HG03095 (cell line): ENCODE measurements at regions not wholly inside any gene's neighbourhood (a gene's known extent, or its start where the extent isn't known, plus 50 kb on each side); places are given as distances from the start of the nearest gene placed in this dataset.
"Not testable (repeated sequence)": the region's sequence is repeated elsewhere in the genome, so short reads cannot be mapped to it uniquely, and the experiment has no call there.

Experiments
- ATAC-seq: cut with Tn5 transposase; IDR thresholded peaks from one replicate; pipeline ENCODE4 v1.9.1; 2021; ENCODE audit warnings: moderate library complexity; ENCODE audit not compliant: unreplicated experiment

DNA sequence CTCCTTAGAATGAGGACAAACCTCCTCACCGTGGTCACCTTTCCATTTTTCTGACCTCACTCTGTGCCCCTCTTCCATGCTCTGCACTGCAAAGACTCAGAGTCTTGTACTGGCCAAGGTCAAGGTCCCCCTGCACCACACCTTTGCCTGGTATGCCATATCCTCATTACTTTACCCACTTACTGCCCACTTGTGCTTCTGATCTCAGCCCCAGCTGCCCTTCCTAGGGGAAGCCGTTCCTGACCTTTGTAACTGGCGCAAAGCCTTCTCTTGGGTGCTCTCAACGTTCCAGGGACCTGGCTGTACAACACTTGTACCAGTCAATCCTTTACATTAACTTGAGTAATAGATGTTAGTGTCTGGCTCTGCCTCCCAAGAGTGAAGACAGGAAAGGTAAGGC is 256.0 kb downstream of the SV2B start:
- ATAC-seq: no peak

DNA sequence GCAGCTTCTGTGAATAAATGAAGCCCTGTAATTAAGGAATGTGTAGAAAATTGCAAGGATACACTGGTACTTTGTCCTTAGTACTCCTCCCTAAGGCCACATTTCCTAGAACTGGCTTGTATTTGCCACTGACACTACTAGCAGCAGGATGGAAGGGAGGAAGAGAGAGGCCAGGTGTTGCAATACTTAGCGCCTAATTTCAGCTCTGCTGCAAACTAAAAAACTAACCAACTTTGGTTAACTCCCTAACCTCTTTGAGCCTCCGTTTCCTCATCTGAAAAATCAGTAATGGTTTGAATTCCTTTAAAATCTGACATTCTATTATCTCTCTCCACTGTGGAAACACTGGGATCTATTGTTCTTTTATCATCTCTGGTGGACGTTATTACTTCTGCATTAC is 257.0 kb downstream of the SV2B start:
- ATAC-seq: no peak

- ATAC-seq: no peak
Observed at GRCh38 chr15:91357486-91357885, 257.4 kb downstream of the SV2B start.

DNA sequence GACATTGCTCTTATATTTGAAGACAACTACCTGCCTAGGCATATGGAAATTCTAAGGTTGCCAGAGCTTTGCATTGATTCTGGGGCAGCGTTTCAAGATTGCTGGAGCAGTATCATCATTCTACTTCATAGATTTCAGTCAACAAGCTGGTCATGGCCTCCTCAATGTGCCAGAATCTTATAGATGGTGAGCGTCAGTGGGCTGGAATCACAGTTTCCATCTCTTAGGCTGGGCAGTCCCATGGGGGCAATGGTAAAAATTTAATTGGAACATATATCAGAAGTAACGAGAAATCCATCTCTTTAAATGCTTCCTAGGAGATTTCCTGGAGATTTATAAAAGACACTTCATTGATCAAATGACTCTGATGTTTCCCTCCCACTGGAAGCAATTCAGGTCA is 258.3 kb downstream of the SV2B start:
- ATAC-seq: no peak

GRCh38 chr15:91361696-91362095 is 261.6 kb downstream of the SV2B start:
- not testable (repeated sequence) for ATAC-seq

GRCh38 chr15:91366111-91366510 is 266.1 kb downstream of the SV2B start:
- no peak for ATAC-seq

DNA sequence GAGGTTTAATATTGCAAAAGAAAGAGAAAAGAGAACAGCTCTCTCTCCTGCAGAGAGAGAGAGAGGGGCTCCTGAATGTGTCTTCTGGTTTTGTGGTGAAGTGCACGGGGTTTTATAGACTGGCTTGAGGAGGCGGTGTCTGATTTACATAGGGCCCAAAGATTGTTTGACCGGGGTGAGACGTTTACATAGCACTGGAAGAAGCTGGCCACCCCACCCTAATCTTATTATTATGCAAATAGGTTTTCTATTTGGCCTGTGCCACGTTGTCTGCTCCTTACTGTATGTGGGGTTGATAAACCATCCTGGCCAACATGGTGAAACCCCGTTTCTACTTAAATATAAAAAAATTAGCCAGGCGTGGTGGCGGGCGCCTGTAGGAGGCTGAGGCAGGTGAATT is 268.6 kb downstream of the SV2B start:
- ATAC-seq: no peak

GRCh38 chr15:91369823-91370222 is 269.8 kb downstream of the SV2B start:
- ATAC-seq: no peak

- not testable (repeated sequence) for ATAC-seq
Observed at GRCh38 chr15:91371345-91371744, 271.3 kb downstream of the SV2B start.

GRCh38 chr15:91374336-91374735 is 274.3 kb downstream of the SV2B start:
- ATAC-seq: no peak

GRCh38 chr15:91376038-91376437 is 276.0 kb downstream of the SV2B start:
- no peak for ATAC-seq

- ATAC-seq: no peak
Observed at GRCh38 chr15:91380114-91380513, 280.1 kb downstream of the SV2B start.

DNA sequence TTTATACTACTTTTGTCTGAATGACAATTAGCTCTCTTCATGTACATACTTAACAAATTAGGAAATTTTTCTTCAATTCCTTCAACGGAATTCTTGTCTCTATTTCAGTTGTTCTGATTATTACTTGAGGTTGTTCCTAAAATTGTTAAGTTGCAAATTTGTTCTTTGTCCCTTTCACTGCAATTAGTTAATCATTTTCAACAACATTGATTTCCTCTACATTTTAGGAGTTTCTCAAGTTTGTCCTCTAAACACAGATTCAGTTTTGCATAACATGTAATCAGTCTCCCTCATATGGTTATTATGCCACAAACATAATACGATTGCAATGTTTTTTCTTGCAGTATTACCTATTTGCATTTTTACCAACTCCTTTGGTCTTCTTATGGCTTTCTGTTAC is 283.5 kb downstream of the SV2B start:
- ATAC-seq: no peak

- no peak for ATAC-seq
Observed at GRCh38 chr15:91384189-91384730, 284.2 kb downstream of the SV2B start.

DNA sequence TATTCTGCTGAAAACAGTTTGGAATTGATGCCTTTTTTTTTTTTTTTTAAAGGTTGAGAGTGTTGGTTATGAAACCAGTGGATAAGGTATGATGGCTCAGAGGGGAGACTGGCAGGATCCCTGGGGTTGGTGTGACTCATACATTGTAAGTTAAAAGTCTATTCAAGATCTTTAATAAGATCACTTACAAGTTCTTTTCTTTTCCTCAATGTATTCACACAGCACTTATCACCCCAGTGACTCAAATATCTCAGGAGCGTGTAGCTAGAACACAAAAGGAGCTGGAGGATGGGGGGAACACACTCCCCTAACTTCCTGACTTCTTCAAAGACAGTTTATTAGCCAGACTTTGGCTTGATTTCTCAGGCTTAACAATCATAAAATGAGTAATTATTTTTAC is 285.3 kb downstream of the SV2B start:
- no peak for ATAC-seq

- ATAC-seq: no peak
Observed at GRCh38 chr15:91393186-91393585, 293.1 kb downstream of the SV2B start.

GRCh38 chr15:91400481-91400880 is 300.4 kb downstream of the SV2B start:
- no peak for ATAC-seq

GRCh38 chr15:91407269-91407889 is 307.3 kb downstream of the SV2B start:
- ATAC-seq: no peak

GRCh38 chr15:91408476-91409076 is 308.5 kb downstream of the SV2B start:
- no peak for ATAC-seq

GRCh38 chr15:91409387-91409786 is 309.3 kb downstream of the SV2B start:
- ATAC-seq: no peak

DNA sequence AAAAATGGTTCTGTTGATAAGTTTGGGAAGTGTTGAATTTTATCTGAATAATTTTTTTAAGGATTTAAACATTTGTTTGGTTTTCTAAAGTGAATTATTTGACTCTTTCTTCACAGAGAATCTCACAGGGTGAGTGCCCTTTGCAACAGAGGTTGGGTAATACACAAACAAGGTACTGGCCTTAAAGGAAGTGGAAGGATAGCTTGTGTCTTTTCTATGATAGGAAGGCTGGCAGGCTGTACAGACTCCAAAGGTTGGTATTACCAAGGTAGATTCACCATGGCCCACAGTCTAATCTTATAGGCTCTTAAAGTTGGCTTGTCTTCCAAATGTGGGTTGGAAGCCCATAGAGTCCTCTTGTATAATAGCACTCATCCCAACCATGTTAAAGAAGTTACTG is 311.5 kb downstream of the SV2B start:
- no peak for ATAC-seq

DNA sequence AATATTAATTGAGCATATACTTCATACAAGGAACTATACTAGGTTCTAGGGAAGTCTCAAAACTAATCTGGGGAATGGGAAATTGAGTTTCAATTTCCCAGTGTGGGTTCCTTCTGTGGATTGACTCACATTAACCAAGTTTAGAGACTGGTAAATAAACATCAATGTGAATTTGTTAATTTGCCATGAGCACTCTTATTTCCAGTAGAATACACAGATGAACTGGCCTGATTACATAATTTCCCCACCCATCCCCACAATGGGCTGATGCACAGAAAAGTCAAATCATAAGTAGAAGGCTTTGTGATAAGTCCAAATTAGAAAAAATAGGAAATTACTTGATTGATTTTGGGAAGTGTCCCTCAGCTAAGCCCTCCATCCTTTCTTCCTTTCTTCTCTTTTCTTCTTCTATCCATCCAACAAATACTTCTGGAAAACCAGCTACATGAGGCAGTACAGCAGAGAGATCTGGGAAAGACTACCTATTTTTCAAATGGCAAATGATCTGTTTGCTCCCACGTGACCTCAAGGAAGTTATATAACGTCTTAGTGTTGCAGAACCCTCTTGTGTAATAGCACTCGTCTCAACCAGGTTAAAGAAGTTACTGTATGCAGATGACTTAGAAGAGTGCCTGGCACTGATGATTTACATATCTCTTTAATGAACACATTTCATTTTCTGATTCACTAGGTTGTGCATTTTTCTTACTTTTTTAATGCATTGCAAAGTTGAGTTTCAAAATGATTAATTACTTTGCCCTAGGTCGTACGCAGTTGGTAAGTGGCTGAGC is 312.3 kb downstream of the SV2B start:
- ATAC-seq: no peak
